Stimulated activated naive CD4-positive, alpha-beta T cell (primary cell): ENCODE measurements at regions not wholly inside any gene's neighbourhood (a gene's known extent, or its start where the extent isn't known, plus 50 kb on each side); places are given as distances from the start of the nearest gene placed in this dataset.

Source experiments
- DNase-seq, 6 experiments: peaks; one replicate each; lab custom pipeline; 2025; lab: John Stamatoyannopoulos, UW

DNA sequence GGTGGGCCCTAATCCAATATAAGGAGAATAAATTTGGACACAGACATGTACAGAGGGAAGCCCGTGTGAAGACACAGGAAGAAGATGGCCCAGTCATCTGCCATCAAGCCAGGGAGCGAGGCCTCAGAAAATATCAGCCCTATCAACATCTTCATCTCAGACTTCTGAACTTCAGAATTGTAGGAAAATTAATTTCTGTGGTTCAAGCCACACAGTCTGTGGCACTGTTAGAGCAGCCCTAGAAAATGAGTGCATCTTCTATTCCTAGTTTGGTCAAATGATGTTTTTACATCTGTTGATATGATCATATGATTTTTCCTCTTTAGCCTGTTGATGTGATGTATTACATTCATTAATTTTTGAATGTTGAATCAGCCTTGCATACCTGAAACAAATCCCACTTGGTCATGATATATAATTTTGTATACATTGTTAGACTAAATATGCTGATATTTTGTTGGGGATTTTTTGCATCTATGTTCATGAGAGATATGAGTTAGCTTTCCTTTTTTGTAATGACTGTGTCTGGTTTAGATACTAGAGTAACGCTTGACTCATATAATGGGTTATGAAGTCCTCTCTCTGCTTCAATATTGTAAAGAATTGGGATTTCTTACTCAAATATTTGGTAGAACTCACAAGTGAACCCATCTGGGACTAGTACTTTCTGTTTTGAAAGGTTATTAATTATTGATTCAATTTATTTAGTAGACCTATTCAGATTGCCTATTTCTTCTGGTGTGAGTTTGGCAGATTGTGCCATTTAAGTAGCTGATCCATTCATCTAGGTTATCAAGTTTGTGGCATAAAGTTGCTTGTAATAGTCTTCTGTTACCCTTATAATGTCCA is 451.4 kb downstream of the EIPR1 start:
- DNase-seq = no peak

DNA sequence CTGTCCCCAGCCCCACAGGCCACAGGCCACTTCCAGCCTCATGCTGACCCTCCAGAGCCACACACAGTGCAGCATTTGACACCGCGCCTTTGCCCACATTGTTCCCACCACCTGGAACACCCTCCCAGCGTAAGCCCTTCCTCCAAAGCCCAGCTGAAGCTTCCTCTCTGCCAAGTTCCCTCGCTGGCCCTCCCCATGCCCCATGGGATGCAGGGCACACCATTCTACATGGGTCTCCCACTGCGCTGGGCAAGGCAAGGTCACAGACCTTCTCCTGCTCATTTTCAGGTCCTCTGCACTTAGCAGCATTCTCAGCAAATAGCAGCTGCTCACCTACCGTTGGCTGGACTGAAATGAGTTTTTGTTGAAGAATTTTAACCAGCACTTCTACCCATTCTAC is 455.5 kb downstream of the EIPR1 start:
- DNase-seq = no peak

DNA sequence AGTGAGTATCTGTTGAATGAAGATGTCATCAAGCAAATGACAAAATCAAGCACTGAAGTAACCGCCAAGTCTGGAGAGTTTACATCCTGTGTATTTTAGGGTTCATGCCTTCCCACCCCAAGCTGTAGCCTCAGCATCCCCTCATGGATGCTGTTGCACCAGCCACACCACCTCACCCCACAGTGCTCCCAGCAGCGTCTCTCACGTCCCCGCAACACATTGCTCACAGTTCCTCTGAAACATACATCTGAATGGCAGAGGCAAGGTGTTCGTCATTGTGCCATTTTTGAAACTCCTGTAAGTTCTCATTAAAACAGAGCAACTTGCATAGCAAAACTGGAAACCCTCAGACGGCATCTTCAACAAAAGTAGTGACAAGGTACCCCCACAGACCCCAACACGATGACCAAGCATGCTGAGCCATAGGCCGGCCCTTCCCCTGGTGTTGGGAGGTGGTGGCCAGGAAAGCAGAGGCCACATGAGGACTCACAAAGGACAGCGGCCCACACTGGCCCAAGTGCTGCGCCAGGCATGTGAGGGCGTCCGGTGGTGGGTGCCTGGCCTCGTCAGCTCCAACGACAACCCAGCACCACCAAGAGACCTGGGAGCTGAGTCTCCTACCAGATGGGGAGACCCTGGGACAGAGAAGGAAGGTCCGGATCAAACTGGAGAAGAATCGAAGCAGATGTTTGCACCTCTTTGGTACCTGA is 456.5 kb downstream of the EIPR1 start:
- DNase-seq = no peak

DNA sequence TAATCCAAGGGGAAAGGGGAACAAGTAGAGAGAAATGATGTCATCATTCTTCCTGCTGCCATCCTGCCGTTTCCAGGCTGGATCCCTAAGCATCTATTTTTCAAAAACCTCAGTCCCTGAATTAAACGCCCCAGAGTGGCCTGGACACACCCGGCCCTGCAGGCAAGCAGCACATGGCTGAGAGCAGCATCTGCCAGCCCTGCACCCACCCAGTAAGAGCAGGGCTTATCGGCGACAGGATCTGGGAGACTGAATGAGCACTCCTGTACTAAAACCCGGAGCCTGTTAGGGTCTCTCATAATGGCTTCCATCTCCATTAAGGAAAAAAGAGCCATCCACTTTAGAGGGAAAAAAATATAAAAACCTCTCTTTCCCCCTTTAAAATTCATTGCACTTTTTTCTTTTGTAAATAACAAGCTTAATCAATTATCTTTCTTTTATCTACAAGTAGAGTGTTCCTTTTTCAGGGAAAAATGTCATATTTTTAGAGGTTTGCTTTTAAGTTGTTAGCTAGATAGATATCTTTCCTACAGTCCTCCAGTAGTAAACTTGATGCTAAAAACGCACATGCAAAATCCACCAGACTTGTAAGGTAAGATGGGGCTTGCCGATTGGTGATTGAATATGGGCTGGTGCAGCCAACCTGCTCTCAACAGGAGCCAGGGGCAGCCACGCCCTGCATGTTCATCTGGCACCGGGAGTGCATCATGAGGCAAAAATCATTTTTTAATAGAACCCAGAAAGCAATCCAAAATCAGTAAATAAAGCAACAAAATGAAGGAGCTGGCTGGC is 457.8 kb downstream of the EIPR1 start:
- DNase-seq = no peak

DNA sequence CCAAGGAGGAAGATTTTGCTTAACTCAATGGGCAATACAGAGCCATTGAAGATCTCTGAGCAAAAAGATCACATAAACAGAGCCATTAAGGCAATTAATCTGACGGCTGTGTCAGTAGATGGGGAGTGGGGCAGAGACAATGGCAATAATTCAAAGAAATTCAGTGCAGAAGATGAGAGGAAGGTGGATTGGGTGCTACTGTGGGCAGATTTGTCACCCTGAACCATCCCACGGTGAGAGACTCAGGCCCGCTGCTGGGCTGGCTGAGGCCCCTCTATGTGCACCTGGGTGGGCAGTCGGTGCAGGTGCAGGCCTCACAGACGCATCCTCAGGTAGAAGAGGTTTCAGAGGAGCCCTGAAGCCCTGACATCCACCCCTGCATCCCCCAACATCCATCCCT is 458.6 kb downstream of the EIPR1 start:
- DNase-seq = no peak

DNA sequence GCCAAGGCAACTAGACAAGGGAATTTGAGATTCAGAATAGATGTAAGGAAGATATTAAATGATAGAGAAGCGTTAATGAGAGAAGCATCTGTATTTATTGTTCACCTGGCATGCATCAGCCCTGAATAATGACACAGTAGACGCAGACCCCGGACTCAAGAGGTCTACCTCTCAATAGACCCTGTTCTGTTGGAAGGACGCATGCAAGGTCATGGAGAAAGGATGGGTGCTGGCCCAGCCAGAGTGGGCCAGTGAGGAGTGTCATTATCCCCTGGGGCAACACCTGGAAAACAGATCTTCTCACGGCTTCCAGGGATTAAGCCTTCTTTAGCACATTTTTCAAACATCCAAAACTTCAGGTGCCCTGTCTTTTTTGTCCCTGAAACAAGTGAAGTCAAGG is 461.0 kb downstream of the EIPR1 start:
- DNase-seq = no peak

DNA sequence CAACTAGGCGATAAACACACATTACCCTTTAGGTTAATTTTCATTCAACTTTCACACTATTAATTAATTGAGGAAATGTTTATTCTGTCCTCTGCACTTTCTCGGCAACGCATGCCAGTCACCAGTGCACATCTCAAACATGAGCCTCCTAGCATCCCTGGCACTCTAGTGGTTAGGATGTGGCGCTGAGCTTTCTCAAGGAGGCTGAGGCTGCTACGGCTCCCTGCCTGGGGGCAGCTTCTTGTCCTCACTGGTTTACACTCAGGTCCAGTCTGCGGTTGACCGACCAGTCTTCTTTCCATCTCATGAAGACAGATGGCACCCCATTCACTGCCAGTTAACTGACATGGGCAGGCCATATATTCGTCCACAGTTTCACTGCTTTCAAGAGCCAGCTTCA is 463.4 kb downstream of the EIPR1 start:
- no peak for DNase-seq

DNA sequence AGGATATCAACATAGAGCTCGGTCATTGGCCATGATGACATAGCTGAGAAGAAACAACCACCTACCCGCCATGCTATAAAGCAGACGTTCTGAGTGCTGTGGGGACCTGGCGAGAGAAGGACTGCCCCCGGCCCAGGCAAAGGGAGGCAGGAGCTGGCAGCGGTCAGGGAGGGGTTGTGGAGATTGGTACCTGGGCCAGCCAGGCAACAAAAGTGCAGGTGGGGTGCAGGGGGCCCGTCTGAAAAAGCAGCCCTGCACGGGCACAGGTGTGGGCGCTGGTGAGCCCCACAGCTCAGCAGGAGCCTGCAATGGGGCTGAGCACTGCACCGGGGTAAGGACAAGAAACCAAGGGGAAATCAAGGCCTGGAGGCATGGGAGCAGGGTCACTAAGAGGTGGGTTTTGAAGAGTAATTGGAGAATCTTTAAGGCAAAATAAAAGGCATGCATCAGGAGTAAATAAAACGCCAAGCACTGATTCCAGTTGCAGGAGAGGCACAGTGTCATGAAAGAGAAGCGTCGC is 464.0 kb downstream of the EIPR1 start:
- DNase-seq = no peak

DNA sequence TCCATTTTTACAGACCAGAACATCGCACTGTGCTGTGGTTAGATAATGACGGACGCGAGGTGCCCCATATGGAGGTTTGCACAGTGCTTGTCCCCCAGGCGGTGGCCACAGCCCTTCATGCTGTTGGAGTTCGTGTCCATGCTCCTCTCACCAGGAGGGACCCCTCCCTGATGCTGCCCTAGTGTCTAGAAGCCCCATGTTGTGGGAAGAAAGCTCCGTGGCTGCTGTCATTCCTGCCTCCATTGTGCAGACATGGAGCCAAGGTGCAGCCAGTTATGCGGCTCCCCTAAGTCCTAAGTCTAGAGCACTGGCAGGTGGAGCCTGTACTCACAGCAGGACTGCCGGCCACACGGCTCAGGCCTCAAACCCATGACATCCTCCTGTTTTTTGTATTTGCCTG is 464.9 kb downstream of the EIPR1 start:
- DNase-seq = no peak

DNA sequence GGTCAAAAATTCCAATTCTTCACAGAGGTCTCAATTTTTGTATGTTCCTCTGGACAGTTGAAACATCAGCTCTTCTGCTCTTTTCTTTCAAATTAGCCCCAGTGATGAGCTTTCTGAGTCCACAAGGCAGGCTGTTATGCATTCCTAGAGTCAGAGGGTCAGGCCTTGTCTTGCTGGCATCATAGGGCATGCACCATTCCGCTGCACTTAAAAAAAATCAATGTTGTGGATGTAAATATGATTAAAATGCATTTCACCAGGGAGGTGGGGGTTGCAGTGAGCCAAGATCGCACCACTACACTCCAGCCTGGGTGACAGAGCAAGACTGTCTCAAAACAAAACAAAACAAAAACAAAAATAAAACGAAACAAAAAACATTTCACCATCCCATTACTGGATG is 465.3 kb downstream of the EIPR1 start:
- DNase-seq = no peak

DNA sequence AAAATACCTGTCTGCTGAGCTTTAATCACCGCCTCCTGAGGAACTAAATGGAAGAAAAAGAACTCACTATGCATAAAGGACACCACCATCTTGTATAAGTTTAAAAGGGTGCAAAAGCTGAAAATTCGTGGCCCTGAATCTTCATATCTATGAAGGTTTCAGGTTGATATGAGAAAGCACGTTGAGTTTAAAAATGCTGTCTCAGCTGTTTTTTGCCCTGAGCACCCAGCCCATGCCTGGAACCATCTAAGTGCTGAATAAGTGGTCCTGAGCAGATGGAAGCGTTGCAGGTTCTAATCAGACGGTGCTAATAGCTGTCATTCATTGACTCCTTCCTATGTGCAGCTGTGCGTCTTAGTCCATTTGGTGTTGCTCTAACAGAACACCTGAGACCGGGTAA is 467.4 kb downstream of the EIPR1 start:
- DNase-seq = no peak

DNA sequence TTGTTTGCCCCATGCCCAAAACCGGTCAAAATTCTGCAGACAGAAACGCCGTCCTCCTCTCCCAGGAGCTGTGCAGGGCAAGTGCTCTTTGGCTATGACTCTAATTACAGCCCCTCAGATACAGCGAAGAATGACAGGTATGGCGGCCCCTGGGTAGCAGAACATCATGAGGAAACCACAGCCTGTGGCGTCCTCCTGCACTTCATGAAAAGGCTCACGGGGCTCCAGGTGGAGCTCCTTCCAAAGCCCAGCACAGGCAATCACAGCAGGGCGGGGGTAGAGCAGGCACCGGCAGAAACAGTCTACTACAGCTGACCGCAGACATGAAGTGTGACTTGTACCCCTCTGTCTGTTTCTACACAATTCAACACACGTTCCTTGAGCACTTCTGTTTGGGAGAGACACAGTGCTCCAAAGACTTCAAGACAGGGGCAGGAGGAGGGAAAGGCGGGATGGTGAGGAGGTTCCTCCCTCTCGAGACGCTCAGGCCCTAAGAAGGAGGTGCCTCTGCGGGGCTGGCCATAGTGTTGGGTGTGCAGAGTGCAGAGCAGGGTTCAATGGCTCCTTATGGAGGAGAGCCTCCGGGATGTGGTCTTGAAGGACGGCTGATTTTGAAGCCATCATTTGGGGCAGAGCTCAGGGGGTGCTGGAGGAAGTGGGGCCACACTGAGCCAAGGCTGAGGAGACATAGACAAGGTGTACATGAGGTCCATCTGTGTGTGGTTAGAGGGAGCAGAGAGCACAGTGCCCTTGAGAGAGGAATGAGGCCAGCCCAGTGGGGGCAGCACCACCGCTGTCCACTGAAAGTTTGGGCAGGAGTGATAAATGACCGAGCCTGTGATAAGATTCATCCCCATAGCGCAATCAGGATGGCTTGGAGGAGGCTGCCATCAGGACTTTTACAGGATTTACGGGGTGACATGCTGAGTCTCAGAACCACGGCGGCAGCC is 468.3 kb downstream of the EIPR1 start:
- no peak for DNase-seq

DNA sequence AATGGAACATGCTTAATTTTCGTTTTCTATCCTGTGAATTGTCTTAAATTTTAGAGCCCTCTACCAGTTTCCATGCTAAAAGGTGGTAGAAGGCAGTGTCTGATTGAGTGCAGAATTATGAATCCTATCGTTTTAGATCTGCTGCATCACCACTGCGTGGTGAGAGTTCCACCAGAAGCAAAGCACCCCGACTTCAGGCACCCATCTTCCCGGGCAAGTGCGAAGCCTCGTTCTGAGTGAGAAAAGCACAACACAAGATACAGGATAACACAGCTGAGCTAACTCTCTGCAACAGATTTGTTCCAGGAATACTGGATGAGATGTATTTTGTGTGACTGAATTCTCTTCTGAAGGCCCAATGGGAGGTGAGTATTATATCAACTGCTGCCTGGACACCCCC is 471.5 kb downstream of the EIPR1 start:
- DNase-seq = no peak

DNA sequence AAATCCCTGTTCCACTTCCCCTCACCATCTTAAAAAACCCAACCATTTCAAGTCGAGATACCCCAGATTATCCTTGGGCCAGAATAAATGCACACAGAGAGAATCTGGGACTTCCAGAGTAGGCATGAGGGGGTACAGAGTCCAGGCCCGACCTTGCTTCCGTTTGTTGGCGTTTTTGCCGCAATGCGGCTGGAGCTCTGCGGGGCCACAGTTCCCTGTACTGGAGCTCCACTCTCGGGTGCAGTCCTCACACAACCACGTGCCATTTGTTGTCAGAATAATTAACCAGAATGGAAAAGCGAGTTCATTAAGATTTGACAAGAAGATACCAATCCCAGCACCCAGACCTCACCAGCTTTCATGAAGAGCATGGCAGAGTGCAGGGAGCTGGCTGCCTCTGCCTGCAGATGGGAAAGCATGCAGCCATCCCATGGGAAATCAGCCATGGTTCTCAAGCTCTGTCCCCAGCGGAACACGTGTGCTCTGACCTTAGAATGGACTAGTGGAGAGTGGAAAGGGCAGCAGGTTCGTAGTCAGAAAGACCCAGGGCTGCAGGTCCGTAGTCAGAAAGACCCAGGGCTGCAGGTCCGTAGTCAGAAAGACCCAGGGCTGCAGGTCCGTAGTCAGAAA is 472.8 kb downstream of the EIPR1 start:
- no peak for DNase-seq

DNA sequence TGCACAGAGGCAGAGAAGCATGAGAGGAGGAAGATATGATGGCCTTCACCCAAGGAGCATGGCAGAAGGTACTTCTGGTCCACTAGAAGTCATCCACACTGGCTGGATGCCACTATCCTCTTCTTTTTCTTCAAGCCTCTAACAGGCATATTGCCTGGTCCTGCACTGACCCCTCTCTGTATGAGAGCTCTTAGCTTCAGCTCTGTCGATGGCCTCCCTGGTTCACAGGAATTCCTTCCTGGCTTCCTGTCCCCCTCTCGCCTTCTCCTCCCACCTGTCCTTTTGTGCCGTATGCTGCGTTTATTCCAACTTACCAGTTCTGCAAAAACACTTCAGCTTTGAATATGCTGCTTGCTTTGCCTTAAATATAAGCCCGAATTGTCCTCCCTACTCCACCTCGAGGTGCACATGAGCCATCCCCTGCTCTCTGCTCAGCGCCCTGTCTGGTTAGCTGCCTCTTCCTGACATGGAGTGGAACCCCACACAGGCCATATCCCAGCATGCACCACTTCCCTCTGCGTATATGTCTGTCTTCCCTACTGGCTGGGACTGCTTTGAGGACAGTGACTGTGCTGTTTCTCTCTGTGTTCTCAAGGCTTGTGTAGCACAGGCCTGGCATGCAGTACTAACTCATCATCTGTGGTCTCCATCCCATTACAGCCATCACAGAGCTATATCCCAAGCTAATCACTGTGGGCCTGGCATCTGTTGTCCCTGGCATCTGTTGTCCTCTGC is 474.9 kb downstream of the EIPR1 start:
- no peak for DNase-seq

DNA sequence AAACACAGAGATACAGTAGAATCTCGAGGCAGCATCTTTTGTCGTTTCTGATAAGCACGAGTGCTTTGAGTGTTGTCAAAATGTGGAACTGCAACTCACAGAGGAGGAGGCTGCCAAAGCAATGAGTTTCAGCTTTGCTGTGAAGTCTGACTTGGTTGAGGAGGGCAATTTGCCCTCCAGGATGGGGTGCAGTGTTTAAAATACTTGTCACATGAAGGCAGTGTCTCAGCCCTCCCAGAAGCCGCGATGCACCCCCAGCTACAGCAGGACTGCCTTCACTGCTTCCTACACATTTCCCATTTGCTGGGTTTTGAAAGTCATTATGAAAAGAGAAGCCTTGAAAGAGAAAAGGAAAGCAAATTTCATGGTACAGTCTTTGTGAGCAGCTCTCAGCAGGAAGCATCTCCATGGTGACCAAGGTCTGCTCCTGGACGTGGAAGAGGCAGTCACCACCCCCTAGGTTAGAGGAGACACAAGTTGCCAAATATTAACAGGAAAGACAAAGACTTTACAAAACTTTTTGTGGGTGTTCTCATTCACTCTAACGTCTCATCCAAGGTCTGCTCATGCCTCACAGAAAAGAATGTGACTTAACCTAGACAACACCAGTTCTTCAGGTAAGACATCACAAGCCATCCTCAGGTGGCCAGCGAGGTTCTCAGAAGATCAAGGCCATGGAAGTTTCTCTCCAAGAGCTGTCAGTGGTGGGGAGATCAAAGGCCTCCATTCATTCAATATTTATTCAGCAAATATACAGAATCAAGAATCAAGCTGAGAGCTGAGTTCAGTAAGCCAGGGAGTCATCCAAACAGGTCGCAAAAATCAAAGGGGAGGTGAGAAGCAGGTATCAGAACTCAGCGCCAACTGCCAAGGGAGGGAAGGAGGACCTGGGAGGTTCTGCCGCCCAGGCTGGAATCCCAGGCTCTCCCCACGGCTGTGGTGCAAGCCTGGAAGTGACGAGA is 476.0 kb downstream of the EIPR1 start:
- DNase-seq = no peak

DNA sequence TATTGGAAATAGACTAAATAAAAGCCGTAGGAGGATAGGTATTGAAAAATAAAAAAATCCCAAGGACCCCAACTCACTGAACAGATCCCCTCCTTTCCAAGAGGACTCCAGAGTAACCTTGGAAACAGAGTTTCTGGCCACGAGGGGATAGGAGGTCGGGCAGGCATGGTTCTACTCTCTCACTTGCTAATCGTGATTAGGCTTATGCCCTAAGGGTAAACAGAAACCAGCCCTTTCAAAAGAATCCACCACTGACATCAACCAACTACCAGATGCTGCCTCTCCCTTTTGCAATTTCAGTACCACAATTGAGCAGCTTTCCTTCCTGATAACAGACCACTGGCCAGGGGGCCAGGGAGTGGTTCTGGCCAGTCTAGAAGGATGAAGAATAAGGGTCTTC is 477.8 kb downstream of the EIPR1 start:
- DNase-seq = no peak

DNA sequence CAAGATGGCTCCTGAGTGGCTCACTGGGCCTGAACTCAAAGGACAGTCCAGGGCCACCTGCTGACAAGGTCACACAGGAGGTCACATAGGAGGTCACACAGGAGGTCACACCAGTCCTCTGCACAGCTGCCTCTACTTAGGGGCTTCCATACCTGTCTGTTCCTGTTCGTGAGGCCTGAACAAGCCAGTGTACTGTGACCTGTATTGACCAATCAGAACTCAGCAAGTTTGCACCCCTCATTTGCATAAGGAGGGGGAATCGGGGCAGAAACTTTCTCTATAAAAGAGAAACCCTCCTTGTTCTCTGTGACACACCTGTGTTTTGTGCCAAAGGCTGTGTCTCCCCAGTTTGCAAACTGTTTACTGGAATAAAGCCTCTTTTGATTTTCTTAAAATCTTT is 478.9 kb downstream of the EIPR1 start:
- DNase-seq = no peak

DNA sequence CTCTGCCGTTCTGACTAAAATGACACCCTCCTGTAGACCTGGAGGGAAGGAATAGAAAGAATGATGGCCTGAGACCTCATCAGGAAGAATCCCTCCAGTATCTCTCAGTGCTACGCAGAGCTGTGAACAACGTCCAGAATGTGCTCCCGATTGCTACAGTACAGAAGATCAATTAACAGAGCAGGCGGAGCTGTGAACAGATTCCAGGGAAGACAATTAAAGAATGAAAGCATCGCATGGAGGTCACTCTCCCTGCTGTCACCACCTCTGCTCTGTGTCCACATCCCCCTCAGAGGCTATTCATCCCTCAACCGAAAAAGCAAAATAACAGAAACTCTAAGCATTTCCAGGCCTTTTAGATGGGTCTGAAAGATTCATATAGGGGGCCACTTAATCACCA is 481.0 kb downstream of the EIPR1 start:
- no peak for DNase-seq
